GM12872 (cell line): ENCODE measurements at regions not wholly inside any gene's neighbourhood (a gene's known extent, or its start where the extent isn't known, plus 50 kb on each side); places are given as distances from the start of the nearest gene placed in this dataset.

Experiments used
- CTCF ChIP-seq: IDR thresholded peaks from 3 replicates; pipeline ENCODE4 v1.5.1; 2011; ENCODE audit warnings: low read depth, mild to moderate bottlenecking, low read length, moderate library complexity; ENCODE audit not compliant: insufficient read depth

- no peak for TF ChIP-seq CTCF
These were observed 224.8 kb downstream of the ZNF608 start for GRCh38 chr5:124521461-124522230.

- no peak for TF ChIP-seq CTCF
These were observed 227.0 kb downstream of the ZNF608 start for GRCh38 chr5:124519396-124519795.

GRCh38 chr5:124516567-124516966 lies 229.9 kb downstream of the ZNF608 start:
- TF ChIP-seq CTCF = no peak

- no peak for TF ChIP-seq CTCF
These were observed 230.8 kb downstream of the ZNF608 start for GRCh38 chr5:124515497-124516245.

GRCh38 chr5:124514956-124515355 lies 231.5 kb downstream of the ZNF608 start:
- no peak for TF ChIP-seq CTCF

GRCh38 chr5:124512952-124513632 lies 233.3 kb downstream of the ZNF608 start:
- no peak for TF ChIP-seq CTCF

GRCh38 chr5:124512236-124512635 lies 234.2 kb downstream of the ZNF608 start:
- TF ChIP-seq CTCF = no peak
